ENCODE measurements at regions not wholly inside any gene's neighbourhood (a gene's known extent, or its start where the extent isn't known, plus 50 kb on each side); places are given as distances from the start of the nearest gene placed in this dataset.

GRCh38 chr1:96482616-96483015 lies 239.0 kb upstream of the PTBP2 start:
- Mint-ChIP-seq H3K27ac (ENCODE audit: low read depth) (no peak overlapping the region), H3K36me3 (ENCODE audit: insufficient read depth) (peaks cover 1% of the 10 kb centered on the region), H3K27me3 (no peaks in the 10 kb centered on the region), H3K4me3 (no peak overlapping the region), H3K4me1 (no peaks in the 10 kb centered on the region), H3K9me3 (peaks cover 5% of the 10 kb centered on the region)
- DNase-seq (ENCODE audit: low spot score in 2 of 2) (no peak), ATAC-seq (replicated peaks; ENCODE audit: extremely low read depth, poor library complexity, severe bottlenecking) (no peak)

- DNase-seq (ENCODE audit: low spot score in 2 of 2) (no peak), ATAC-seq (replicated peaks; ENCODE audit: extremely low read depth, poor library complexity, severe bottlenecking) (no peak)
- no peak overlapping the region for H3K4me3 Mint-ChIP-seq
- no peaks in the 10 kb centered on the region for H3K4me1 Mint-ChIP-seq
- H3K27me3 Mint-ChIP-seq = no peaks in the 10 kb centered on the region
- H3K27ac Mint-ChIP-seq (ENCODE audit: low read depth) = no peak overlapping the region
- no peaks in the 10 kb centered on the region for H3K36me3 Mint-ChIP-seq (ENCODE audit: insufficient read depth)
- peaks cover 1% of the 10 kb centered on the region for H3K9me3 Mint-ChIP-seq
Observed at GRCh38 chr1:96487394-96487793, 234.2 kb upstream of the PTBP2 start.

- no peaks in the 10 kb centered on the region for H3K36me3 Mint-ChIP-seq (ENCODE audit: insufficient read depth)
- no peaks in the 10 kb centered on the region for H3K4me1 Mint-ChIP-seq
- DNase-seq (ENCODE audit: low spot score in 2 of 2) (no peak), ATAC-seq (replicated peaks; ENCODE audit: extremely low read depth, poor library complexity, severe bottlenecking) (no peak)
- H3K4me3 Mint-ChIP-seq = no peak overlapping the region
- H3K9me3 Mint-ChIP-seq = no peaks in the 10 kb centered on the region
- no peak overlapping the region for H3K27ac Mint-ChIP-seq (ENCODE audit: low read depth)
- H3K27me3 Mint-ChIP-seq = no peaks in the 10 kb centered on the region
Observed at GRCh38 chr1:96487971-96488370, 233.6 kb upstream of the PTBP2 start.

GRCh38 chr1:96488777-96489176 lies 232.8 kb upstream of the PTBP2 start:
- DNase-seq (ENCODE audit: low spot score in 2 of 2) (no peak), ATAC-seq (replicated peaks; ENCODE audit: extremely low read depth, poor library complexity, severe bottlenecking) (no peak)
- Mint-ChIP-seq H3K36me3 (ENCODE audit: insufficient read depth) (no peaks in the 10 kb centered on the region), H3K27ac (ENCODE audit: low read depth) (no peak overlapping the region), H3K9me3 (no peaks in the 10 kb centered on the region), H3K4me3 (no peak overlapping the region), H3K27me3 (no peaks in the 10 kb centered on the region), H3K4me1 (no peaks in the 10 kb centered on the region)

- DNase-seq (ENCODE audit: low spot score in 2 of 2) = no peak
- no peaks in the 10 kb centered on the region for H3K36me3 Mint-ChIP-seq (ENCODE audit: insufficient read depth)
- no peaks in the 10 kb centered on the region for H3K27me3 Mint-ChIP-seq
- H3K4me3 Mint-ChIP-seq = no peak overlapping the region
- no peak for ATAC-seq (replicated peaks; ENCODE audit: extremely low read depth, poor library complexity, severe bottlenecking)
- H3K9me3 Mint-ChIP-seq = no peaks in the 10 kb centered on the region
- no peak overlapping the region for H3K27ac Mint-ChIP-seq (ENCODE audit: low read depth)
- no peaks in the 10 kb centered on the region for H3K4me1 Mint-ChIP-seq
Observed at GRCh38 chr1:96492236-96492635, 229.3 kb upstream of the PTBP2 start.

GRCh38 chr1:96498744-96499340 lies 222.7 kb upstream of the PTBP2 start:
- no peak overlapping the region for H3K27ac Mint-ChIP-seq (ENCODE audit: low read depth)
- peaks cover 2% of the 10 kb centered on the region for H3K36me3 Mint-ChIP-seq (ENCODE audit: insufficient read depth)
- no peak overlapping the region for H3K4me3 Mint-ChIP-seq
- H3K4me1 Mint-ChIP-seq = no peaks in the 10 kb centered on the region
- no peaks in the 10 kb centered on the region for H3K9me3 Mint-ChIP-seq
- no peak for ATAC-seq (replicated peaks; ENCODE audit: extremely low read depth, poor library complexity, severe bottlenecking)
- no peaks in the 10 kb centered on the region for H3K27me3 Mint-ChIP-seq
- DNase-seq (ENCODE audit: low spot score in 2 of 2) = no peak

- no peak for ATAC-seq (replicated peaks; ENCODE audit: extremely low read depth, poor library complexity, severe bottlenecking)
- Mint-ChIP-seq H3K9me3 (no peaks in the 10 kb centered on the region), H3K4me1 (no peaks in the 10 kb centered on the region), H3K27ac (ENCODE audit: low read depth) (no peak overlapping the region), H3K4me3 (no peak overlapping the region), H3K27me3 (no peaks in the 10 kb centered on the region), H3K36me3 (ENCODE audit: insufficient read depth) (no peaks in the 10 kb centered on the region)
- no peak for DNase-seq (ENCODE audit: low spot score in 2 of 2)
Observed at GRCh38 chr1:96508233-96508632, 213.4 kb upstream of the PTBP2 start.

GRCh38 chr1:96509339-96509738 lies 212.2 kb upstream of the PTBP2 start:
- DNase-seq (ENCODE audit: low spot score in 2 of 2) (no peak), ATAC-seq (replicated peaks; ENCODE audit: extremely low read depth, poor library complexity, severe bottlenecking) (no peak)
- Mint-ChIP-seq H3K9me3 (no peaks in the 10 kb centered on the region), H3K4me3 (no peak overlapping the region), H3K4me1 (no peaks in the 10 kb centered on the region), H3K27ac (ENCODE audit: low read depth) (no peak overlapping the region), H3K36me3 (ENCODE audit: insufficient read depth) (peaks cover 2% of the 10 kb centered on the region), H3K27me3 (no peaks in the 10 kb centered on the region)

GRCh38 chr1:96509951-96510350 lies 211.6 kb upstream of the PTBP2 start:
- ATAC-seq (replicated peaks; ENCODE audit: extremely low read depth, poor library complexity, severe bottlenecking) (no peak), DNase-seq (ENCODE audit: low spot score in 2 of 2) (no peak)
- Mint-ChIP-seq H3K4me3 (no peak overlapping the region), H3K27ac (ENCODE audit: low read depth) (no peak overlapping the region), H3K27me3 (no peaks in the 10 kb centered on the region), H3K4me1 (no peaks in the 10 kb centered on the region), H3K9me3 (no peaks in the 10 kb centered on the region), H3K36me3 (ENCODE audit: insufficient read depth) (peaks cover 2% of the 10 kb centered on the region)

- ATAC-seq (replicated peaks; ENCODE audit: extremely low read depth, poor library complexity, severe bottlenecking) = no peak
- Mint-ChIP-seq H3K4me3 (no peak overlapping the region), H3K4me1 (no peaks in the 10 kb centered on the region), H3K27ac (ENCODE audit: low read depth) (no peak overlapping the region), H3K27me3 (no peaks in the 10 kb centered on the region), H3K9me3 (no peaks in the 10 kb centered on the region), H3K36me3 (ENCODE audit: insufficient read depth) (peaks cover 2% of the 10 kb centered on the region)
- DNase-seq (ENCODE audit: low spot score in 2 of 2) = no peak
Observed at GRCh38 chr1:96510391-96510790, 211.2 kb upstream of the PTBP2 start.

GRCh38 chr1:96510911-96511310 lies 210.7 kb upstream of the PTBP2 start:
- ATAC-seq (replicated peaks; ENCODE audit: extremely low read depth, poor library complexity, severe bottlenecking) (no peak), DNase-seq (ENCODE audit: low spot score in 2 of 2) (no peak)
- no peaks in the 10 kb centered on the region for H3K9me3 Mint-ChIP-seq
- H3K27ac Mint-ChIP-seq (ENCODE audit: low read depth) = no peak overlapping the region
- H3K27me3 Mint-ChIP-seq = no peaks in the 10 kb centered on the region
- H3K4me1 Mint-ChIP-seq = no peaks in the 10 kb centered on the region
- peaks cover 2% of the 10 kb centered on the region for H3K36me3 Mint-ChIP-seq (ENCODE audit: insufficient read depth)
- no peak overlapping the region for H3K4me3 Mint-ChIP-seq

GRCh38 chr1:96513136-96513535 lies 208.4 kb upstream of the PTBP2 start:
- no peak for DNase-seq (ENCODE audit: low spot score in 2 of 2)
- no peaks in the 10 kb centered on the region for H3K27me3 Mint-ChIP-seq
- H3K36me3 Mint-ChIP-seq (ENCODE audit: insufficient read depth) = peaks cover 2% of the 10 kb centered on the region
- H3K9me3 Mint-ChIP-seq = no peaks in the 10 kb centered on the region
- no peak overlapping the region for H3K27ac Mint-ChIP-seq (ENCODE audit: low read depth)
- no peaks in the 10 kb centered on the region for H3K4me1 Mint-ChIP-seq
- no peak overlapping the region for H3K4me3 Mint-ChIP-seq
- no peak for ATAC-seq (replicated peaks; ENCODE audit: extremely low read depth, poor library complexity, severe bottlenecking)

GRCh38 chr1:96515430-96515829 lies 206.2 kb upstream of the PTBP2 start:
- Mint-ChIP-seq H3K27me3 (no peaks in the 10 kb centered on the region), H3K36me3 (ENCODE audit: insufficient read depth) (peaks cover 2% of the 10 kb centered on the region), H3K4me3 (no peak overlapping the region), H3K4me1 (no peaks in the 10 kb centered on the region), H3K9me3 (no peaks in the 10 kb centered on the region), H3K27ac (ENCODE audit: low read depth) (no peak overlapping the region)
- no peak for ATAC-seq (replicated peaks; ENCODE audit: extremely low read depth, poor library complexity, severe bottlenecking)
- no peak for DNase-seq (ENCODE audit: low spot score in 2 of 2)

- H3K36me3 Mint-ChIP-seq (ENCODE audit: insufficient read depth) = peaks cover 2% of the 10 kb centered on the region
- H3K27me3 Mint-ChIP-seq = no peaks in the 10 kb centered on the region
- no peaks in the 10 kb centered on the region for H3K9me3 Mint-ChIP-seq
- no peak overlapping the region for H3K27ac Mint-ChIP-seq (ENCODE audit: low read depth)
- DNase-seq (ENCODE audit: low spot score in 2 of 2) (no peak), ATAC-seq (replicated peaks; ENCODE audit: extremely low read depth, poor library complexity, severe bottlenecking) (no peak)
- H3K4me1 Mint-ChIP-seq = no peaks in the 10 kb centered on the region
- H3K4me3 Mint-ChIP-seq = no peak overlapping the region
Observed at GRCh38 chr1:96515925-96516324, 205.7 kb upstream of the PTBP2 start.
